Activated CD8-positive, alpha-beta memory T cell treated with anti-CD3 and anti-CD28 coated beads for 24 hours (primary cell): ENCODE measurements at regions not wholly inside any gene's neighbourhood (a gene's known extent, or its start where the extent isn't known, plus 50 kb on each side); places are given as distances from the start of the nearest gene placed in this dataset.

ENCODE experiments used
- DNase-seq: peaks from one replicate; pipeline ENCODE4 v3.0.0-alpha.2; 2020

- DNase-seq = no peak
Measured at GRCh38 chr12:70157099-70157498, 86.1 kb upstream of the CNOT2 start.

GRCh38 chr12:70165450-70165849, 77.8 kb upstream of the CNOT2 start:
- DNase-seq = no peak

GRCh38 chr12:70176290-70176689, 66.9 kb upstream of the CNOT2 start:
- DNase-seq = no peak

GRCh38 chr12:70177631-70178030, 65.6 kb upstream of the CNOT2 start:
- no peak for DNase-seq

- no peak for DNase-seq
Measured at GRCh38 chr12:70178038-70178437, 65.2 kb upstream of the CNOT2 start.

- no peak for DNase-seq
Measured at GRCh38 chr12:70180130-70180529, 63.1 kb upstream of the CNOT2 start.

GRCh38 chr12:70185301-70185700, 57.9 kb upstream of the CNOT2 start:
- DNase-seq = no peak

- no peak for DNase-seq
Measured at GRCh38 chr12:70186436-70186835, 56.8 kb upstream of the CNOT2 start.

- no peak for DNase-seq
Measured at GRCh38 chr12:70190262-70191010, 52.8 kb upstream of the CNOT2 start.
